Right atrium auricular region (tissue), 2 donors: ENCODE measurements at regions not wholly inside any gene's neighbourhood (a gene's known extent, or its start where the extent isn't known, plus 50 kb on each side); places are given as distances from the start of the nearest gene placed in this dataset.

ENCODE experiments used
- DNase-seq: peaks from one replicate; pipeline ENCODE4 v3.0.0-alpha.2; 2019; ENCODE audit warnings: low spot score
- H3K27ac ChIP-seq, 2 donors: fragments of 200-600 bp; sonication (generic); 1 replicate in 1 of 2; 2 replicates in 1 of 2; pipeline ENCODE4 v1.5.1; 2016 to 2019
- H3K27me3 ChIP-seq, 2 donors: fragments of 200-600 bp; sonication (generic); one replicate each; pipeline versions ENCODE4 v1.5.1 to v1.6.0; 2017 to 2019
- H3K36me3 ChIP-seq: fragments of 200-600 bp; sonication (generic); one replicate; pipeline ENCODE4 v1.5.1; 2016
- H3K4me1 ChIP-seq, 2 donors: fragments of 200-600 bp; sonication (generic); one replicate each; pipeline versions ENCODE4 v1.5.1 to v1.6.0; 2017 to 2019
- H3K4me3 ChIP-seq, 2 donors: fragments of 200-600 bp; sonication (generic); 1 replicate in 1 of 2; 2 replicates in 1 of 2; pipeline ENCODE4 v1.5.1; 2017 to 2019; ENCODE audit warnings: mild to moderate bottlenecking in 1 of 2, moderate library complexity in 1 of 2
- H3K9me3 ChIP-seq, 2 donors: fragments of 200-600 bp; sonication (generic); one replicate each; pipeline ENCODE4 v1.5.1; 2019
- TF ChIP-seq, protein P1 (sequence below), 2 donors: fragments of 200-600 bp; sonication (generic); IDR thresholded peaks; one replicate each; pipeline ENCODE4 v1.5.1; 2019; ENCODE audit warnings: antibody characterized with exemption in 2 of 2

DNA sequence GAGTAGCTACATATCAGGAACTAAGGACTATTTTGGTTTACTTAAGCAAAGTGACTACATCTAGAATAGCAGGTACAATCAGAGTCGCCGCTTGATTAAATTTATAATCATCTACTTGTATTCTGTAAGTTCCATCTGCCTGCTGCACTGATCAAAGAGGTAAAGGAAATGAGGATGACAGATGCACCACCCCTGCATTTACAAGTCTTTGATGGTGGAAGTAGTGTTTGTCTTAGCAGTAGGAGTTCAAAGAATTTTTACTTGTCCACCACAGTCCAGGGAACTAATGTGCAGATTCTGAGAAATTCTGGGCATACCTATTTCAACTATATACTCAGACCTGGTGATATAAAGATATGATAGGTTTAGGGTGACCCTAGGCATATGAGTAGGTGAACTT is 184.1 kb upstream of the IVNS1ABP start:
- no peaks in the 10 kb centered on the region for H3K27me3 ChIP-seq
- TF ChIP-seq, protein P1, sequence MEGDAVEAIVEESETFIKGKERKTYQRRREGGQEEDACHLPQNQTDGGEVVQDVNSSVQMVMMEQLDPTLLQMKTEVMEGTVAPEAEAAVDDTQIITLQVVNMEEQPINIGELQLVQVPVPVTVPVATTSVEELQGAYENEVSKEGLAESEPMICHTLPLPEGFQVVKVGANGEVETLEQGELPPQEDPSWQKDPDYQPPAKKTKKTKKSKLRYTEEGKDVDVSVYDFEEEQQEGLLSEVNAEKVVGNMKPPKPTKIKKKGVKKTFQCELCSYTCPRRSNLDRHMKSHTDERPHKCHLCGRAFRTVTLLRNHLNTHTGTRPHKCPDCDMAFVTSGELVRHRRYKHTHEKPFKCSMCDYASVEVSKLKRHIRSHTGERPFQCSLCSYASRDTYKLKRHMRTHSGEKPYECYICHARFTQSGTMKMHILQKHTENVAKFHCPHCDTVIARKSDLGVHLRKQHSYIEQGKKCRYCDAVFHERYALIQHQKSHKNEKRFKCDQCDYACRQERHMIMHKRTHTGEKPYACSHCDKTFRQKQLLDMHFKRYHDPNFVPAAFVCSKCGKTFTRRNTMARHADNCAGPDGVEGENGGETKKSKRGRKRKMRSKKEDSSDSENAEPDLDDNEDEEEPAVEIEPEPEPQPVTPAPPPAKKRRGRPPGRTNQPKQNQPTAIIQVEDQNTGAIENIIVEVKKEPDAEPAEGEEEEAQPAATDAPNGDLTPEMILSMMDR (IDR thresholded peaks at IDR 0.05), result no peak
- H3K27ac ChIP-seq, result no peak overlapping the region
- H3K36me3 ChIP-seq, result no peaks in the 10 kb centered on the region
- H3K9me3 ChIP-seq, result no peaks in the 10 kb centered on the region
- no peaks in the 10 kb centered on the region for H3K4me1 ChIP-seq
- no peak for DNase-seq
- no peak overlapping the region for H3K4me3 ChIP-seq

DNA sequence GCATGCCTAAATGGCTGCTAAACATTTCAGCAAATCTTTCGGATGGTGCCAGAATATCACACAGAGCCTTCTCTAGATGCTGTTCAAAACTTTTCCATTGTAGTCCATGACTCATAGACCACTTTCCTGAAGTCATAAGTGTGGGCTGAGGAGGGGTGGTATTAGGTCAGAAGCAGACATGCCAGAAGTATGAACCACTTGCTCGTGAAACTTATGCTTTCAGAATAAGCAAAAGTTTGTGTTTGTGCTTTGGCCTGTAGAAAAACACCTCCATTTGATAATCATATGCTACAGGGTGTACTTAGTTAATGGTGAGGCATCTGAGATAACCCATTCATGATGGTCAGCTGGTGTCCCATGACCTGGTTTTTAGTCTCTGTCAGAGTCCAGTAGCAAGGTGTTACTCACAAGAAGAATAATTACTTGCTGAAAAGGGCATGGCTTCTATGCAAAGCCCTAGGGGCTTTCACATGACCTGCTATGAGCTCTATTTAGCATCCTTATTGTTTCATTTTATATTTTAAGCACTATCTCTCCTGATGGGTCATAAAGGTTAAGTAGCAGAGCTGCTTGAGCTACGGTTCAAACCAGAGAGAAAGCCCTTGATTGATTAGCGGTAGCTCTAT is 183.1 kb upstream of the IVNS1ABP start:
- no peaks in the 10 kb centered on the region for H3K4me1 ChIP-seq
- no peak overlapping the region for H3K4me3 ChIP-seq
- no peaks in the 10 kb centered on the region for H3K36me3 ChIP-seq
- TF ChIP-seq, protein P1 (IDR thresholded peaks at IDR 0.05), result no peak
- DNase-seq, result no peak
- no peaks in the 10 kb centered on the region for H3K9me3 ChIP-seq
- H3K27me3 ChIP-seq, result no peaks in the 10 kb centered on the region
- no peak overlapping the region for H3K27ac ChIP-seq

DNA sequence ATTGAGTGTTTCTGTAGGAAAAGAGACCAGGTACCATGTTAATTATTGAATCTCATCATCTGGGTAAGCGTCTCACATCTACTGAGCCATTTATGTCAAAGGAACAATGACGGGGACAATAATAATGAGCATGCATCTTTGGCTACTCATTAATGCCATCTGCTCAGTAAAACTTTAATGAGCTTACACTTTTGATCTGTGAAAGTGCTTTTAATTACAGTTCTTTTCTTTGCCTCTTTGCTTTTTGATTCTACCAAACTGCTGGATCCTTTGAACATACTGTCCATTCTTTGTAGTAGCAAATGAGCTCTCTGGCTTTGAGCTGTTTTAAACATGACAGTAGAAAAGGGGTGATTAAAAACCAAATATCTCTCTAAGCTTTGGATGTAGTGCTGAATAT is 181.2 kb upstream of the IVNS1ABP start:
- no peak overlapping the region for H3K4me3 ChIP-seq
- no peaks in the 10 kb centered on the region for H3K9me3 ChIP-seq

DNA sequence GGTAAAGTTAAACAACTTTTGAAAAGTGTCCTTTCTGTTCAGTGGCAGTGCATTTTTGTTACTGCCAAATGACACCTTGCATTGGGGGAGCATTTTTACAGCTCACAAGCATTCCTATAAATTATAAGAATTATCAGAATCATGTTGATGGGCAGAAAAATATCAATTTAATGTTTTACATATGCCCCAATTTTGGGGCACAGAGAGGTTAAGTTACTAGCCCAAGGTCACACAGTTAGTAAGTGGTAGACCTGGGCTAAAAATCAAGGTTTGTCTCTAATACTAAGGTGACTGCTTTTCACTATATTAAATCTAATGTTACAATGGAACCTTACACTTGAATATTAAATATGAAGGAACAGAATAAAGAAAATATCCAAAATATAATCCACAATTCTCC is 180.1 kb upstream of the IVNS1ABP start:
- Histone ChIP-seq H3K27ac (no peak overlapping the region), H3K9me3 (no peaks in the 10 kb centered on the region), H3K36me3 (no peaks in the 10 kb centered on the region), H3K4me3 (no peak overlapping the region), H3K4me1 (no peaks in the 10 kb centered on the region), H3K27me3 (no peaks in the 10 kb centered on the region)
- no peak for DNase-seq
- TF ChIP-seq, protein P1 (IDR thresholded peaks at IDR 0.05), result no peak

More for the DNA sequence above, 181.2 kb upstream of the IVNS1ABP start:
- DNase-seq, result no peak
- H3K27me3 ChIP-seq, result no peaks in the 10 kb centered on the region
- no peaks in the 10 kb centered on the region for H3K36me3 ChIP-seq
- TF ChIP-seq, protein P1 (IDR thresholded peaks at IDR 0.05), result no peak
- H3K27ac ChIP-seq, result no peak overlapping the region
- H3K4me1 ChIP-seq, result no peaks in the 10 kb centered on the region

DNA sequence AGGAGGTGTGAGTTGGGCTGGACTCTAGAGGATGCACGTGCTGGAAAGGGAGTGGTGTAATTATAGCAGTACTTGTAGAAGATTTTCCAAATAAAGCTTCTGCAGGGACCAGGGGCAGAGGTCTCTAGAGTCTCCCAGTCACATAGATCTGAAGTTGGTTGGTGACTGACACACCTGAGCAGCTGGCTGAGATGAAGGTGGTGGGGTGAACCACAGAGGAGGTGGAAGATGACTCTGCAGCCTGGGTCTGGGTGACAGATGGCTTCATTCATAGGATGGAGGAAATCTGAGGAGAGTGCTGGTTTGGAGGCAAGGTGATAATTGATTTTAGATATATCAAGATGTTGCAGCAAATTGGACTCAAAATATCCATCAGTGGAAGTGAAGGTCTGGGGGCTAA is 178.9 kb upstream of the IVNS1ABP start:
- H3K4me3 ChIP-seq, result no peak overlapping the region
- H3K36me3 ChIP-seq, result no peaks in the 10 kb centered on the region
- H3K27me3 ChIP-seq, result no peaks in the 10 kb centered on the region
- H3K27ac ChIP-seq, result no peak overlapping the region
- no peaks in the 10 kb centered on the region for H3K9me3 ChIP-seq
- DNase-seq, result no peak
- TF ChIP-seq, protein P1 (IDR thresholded peaks at IDR 0.05), result no peak
- no peaks in the 10 kb centered on the region for H3K4me1 ChIP-seq

DNA sequence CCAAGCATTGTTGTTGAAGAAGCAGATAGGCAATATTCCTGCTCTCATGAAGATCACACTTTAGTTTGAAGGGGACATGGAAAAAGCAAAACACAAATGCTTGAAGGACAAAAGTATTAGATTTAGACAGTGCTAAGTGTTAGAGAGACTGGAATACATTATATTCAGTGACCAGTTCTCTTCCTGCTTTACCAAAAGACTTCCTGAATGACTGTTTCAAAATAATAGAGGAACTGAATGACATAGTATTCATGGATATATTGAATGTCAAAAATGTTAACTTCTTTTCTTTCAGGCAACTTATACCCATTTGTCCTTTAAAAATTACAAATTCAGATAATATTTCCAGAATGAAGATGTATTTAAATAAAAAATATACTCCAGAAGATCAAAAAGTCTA is 178.0 kb upstream of the IVNS1ABP start:
- Histone ChIP-seq H3K27me3 (no peaks in the 10 kb centered on the region), H3K9me3 (no peaks in the 10 kb centered on the region), H3K4me1 (no peaks in the 10 kb centered on the region), H3K36me3 (no peaks in the 10 kb centered on the region), H3K4me3 (no peak overlapping the region), H3K27ac (no peak overlapping the region)
- no peak for DNase-seq
- TF ChIP-seq, protein P1 (IDR thresholded peaks at IDR 0.05), result no peak
